ENCODE measurements at regions not wholly inside any gene's neighbourhood (a gene's known extent, or its start where the extent isn't known, plus 50 kb on each side); places are given as distances from the start of the nearest gene placed in this dataset.

DNA sequence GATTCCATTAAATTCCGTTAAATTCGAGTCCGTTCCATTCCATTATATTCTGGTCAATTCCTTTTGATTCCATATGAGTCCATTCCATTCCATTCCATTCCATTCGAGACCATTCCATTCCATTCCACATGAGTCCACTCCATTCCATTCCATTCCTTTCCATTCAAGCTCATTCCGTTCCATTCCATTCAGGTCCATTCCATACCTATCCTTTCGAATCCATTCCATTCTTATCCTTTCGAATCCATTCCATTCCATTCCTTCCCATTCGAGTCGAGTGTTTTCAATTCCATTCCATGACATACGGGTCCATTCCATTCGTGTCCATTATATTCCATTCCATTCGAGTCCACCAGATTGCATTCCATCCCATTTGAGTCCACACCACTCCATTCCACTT is 1127.4 kb downstream of the RPIA start:
- TF ChIP-seq, protein P1, sequence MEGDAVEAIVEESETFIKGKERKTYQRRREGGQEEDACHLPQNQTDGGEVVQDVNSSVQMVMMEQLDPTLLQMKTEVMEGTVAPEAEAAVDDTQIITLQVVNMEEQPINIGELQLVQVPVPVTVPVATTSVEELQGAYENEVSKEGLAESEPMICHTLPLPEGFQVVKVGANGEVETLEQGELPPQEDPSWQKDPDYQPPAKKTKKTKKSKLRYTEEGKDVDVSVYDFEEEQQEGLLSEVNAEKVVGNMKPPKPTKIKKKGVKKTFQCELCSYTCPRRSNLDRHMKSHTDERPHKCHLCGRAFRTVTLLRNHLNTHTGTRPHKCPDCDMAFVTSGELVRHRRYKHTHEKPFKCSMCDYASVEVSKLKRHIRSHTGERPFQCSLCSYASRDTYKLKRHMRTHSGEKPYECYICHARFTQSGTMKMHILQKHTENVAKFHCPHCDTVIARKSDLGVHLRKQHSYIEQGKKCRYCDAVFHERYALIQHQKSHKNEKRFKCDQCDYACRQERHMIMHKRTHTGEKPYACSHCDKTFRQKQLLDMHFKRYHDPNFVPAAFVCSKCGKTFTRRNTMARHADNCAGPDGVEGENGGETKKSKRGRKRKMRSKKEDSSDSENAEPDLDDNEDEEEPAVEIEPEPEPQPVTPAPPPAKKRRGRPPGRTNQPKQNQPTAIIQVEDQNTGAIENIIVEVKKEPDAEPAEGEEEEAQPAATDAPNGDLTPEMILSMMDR (IDR thresholded peaks at IDR 0.05; ENCODE audit: insufficient read depth, low read depth, low read length): no peak
- TF ChIP-seq EZH2 (IDR thresholded peaks at IDR 0.05; ENCODE audit: insufficient read depth, low read length): no peak
